PC-9 (cell line): ENCODE measurements at regions not wholly inside any gene's neighbourhood (a gene's known extent, or its start where the extent isn't known, plus 50 kb on each side); places are given as distances from the start of the nearest gene placed in this dataset.

Experiments used
- BruUV-seq: library from RNA; stranded (reverse); fragments of 400-500 nt; replicated peaks from 2 replicates; lab custom pipeline; 2021; lab: Mats Ljungman, UMichigan
- CTCF ChIA-PET: fragments of 300-600 bp; sonication (Branson Sonifier 250); formaldehyde crosslinking; loops from one replicate; lab custom pipeline; 2022; ENCODE audit warnings: antibody characterized with exemption; lab: Charles Lee
- POLR2A ChIA-PET: fragments of 300-600 bp; sonication (Branson Sonifier 250); formaldehyde crosslinking; loops from one replicate; lab custom pipeline; 2022; ENCODE audit warnings: antibody characterized with exemption; ENCODE audit not compliant: unreplicated experiment; lab: Charles Lee
- DNase-seq, 2 experiments: peaks; one replicate each; pipeline versions ENCODE4 v3.0.0 to v3.0.0-alpha.2; 2015 to 2022; ENCODE audit warnings: mixed read lengths in 1 of 2
- H2AFZ ChIP-seq: fragments of 200-600 bp; sonication (generic); 2 replicates; pipeline ENCODE4 v1.8.1; 2017; ENCODE audit warnings: antibody characterized with exemption
- H3F3A ChIP-seq: fragments of 200-600 bp; sonication (generic); 2 replicates; pipeline ENCODE4 v1.8.1; 2017; ENCODE audit warnings: antibody characterized with exemption, mild to moderate bottlenecking, low read depth; ENCODE audit not compliant: insufficient read depth
- H3K27ac ChIP-seq: fragments of 200-600 bp; sonication (generic); 2 replicates; pipeline ENCODE4 v1.6.1; 2016; ENCODE audit warnings: mixed run types
- H3K27me3 ChIP-seq: fragments of 200-600 bp; sonication (generic); 2 replicates; pipeline ENCODE4 v1.6.1; 2016; ENCODE audit warnings: low read depth, mixed run types; ENCODE audit not compliant: insufficient read depth
- H3K36me3 ChIP-seq: fragments of 200-600 bp; sonication (generic); 2 replicates; pipeline ENCODE4 v1.6.1; 2016; ENCODE audit warnings: low read depth, mixed run types
- H3K4me1 ChIP-seq: fragments of 200-600 bp; sonication (generic); replicated peaks from 2 replicates; pipeline ENCODE4 v1.6.1; 2016; ENCODE audit warnings: mixed run types; ENCODE audit not compliant: insufficient read depth
- H3K4me2 ChIP-seq: fragments of 200-600 bp; sonication (generic); 2 replicates; pipeline ENCODE4 v1.6.1; 2017; ENCODE audit warnings: mixed run types
- H3K4me3 ChIP-seq: fragments of 200-600 bp; sonication (generic); 2 replicates; pipeline ENCODE4 v1.6.1; 2016; ENCODE audit warnings: mixed run types
- H3K79me2 ChIP-seq: fragments of 200-600 bp; sonication (generic); 2 replicates; pipeline ENCODE4 v1.6.1; 2017; ENCODE audit warnings: low read depth, mixed run types
- H3K9me2 ChIP-seq: fragments of 200-600 bp; sonication (generic); 2 replicates; pipeline ENCODE4 v1.8.1; 2017; ENCODE audit warnings: mild to moderate bottlenecking; ENCODE audit not compliant: insufficient read depth
- H3K9me3 ChIP-seq: fragments of 200-600 bp; sonication (generic); 2 replicates; pipeline ENCODE4 v1.8.1; 2016; ENCODE audit warnings: low read depth; ENCODE audit not compliant: insufficient read depth
- H4K20me1 ChIP-seq: fragments of 200-600 bp; sonication (generic); 2 replicates; pipeline ENCODE4 v1.8.1; 2017; ENCODE audit not compliant: insufficient read depth
- EZH2 ChIP-seq: fragments of 200-600 bp; sonication (generic); IDR thresholded peaks from 2 replicates; pipeline ENCODE4 v1.8.0; 2017; ENCODE audit warnings: antibody characterized with exemption, low read depth
- intact Hi-C: fragments of 100-400 bp; cut with micrococcal nuclease; formaldehyde crosslinking; loops from one replicate; pipeline ENCODE4 v1.10.0; 2022; ENCODE audit not compliant: unreplicated experiment
- TF ChIP-seq, protein P1 (sequence below): fragments of 200-600 bp; sonication (generic); conservative IDR thresholded peaks from 2 replicates; pipeline ENCODE4 v1.6.1; 2017; ENCODE audit warnings: mixed run types, antibody characterized with exemption, mild to moderate bottlenecking, moderate library complexity

DNA sequence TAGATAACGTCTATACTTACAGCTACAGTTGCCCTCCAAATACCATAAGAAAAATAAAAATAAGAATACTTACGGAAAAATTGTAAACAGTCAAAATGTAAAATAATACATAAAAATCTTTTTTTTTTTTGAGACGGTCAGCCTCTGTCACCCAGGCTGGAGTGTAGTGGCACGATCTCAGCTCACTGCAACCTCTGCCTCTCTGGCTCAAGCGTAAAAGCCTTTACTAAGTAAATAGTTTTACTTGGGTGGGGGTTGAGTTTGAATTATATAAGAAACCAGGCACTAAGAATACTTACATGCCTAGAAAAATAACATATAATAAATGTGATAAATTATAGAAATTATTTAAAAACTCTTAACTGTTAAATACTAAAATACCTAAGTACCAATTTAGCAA lies 1413.0 kb upstream of the PRR20A start:
- Histone ChIP-seq H3K9me3 (no peaks in the 10 kb centered on the region), H2AFZ (no peak overlapping the region), H3K4me3 (no peak overlapping the region), H3K27me3 (no peaks in the 10 kb centered on the region), H4K20me1 (no peaks in the 10 kb centered on the region), H3K4me1 (no peaks in the 10 kb centered on the region), H3K4me2 (no peak overlapping the region), H3K36me3 (no peaks in the 10 kb centered on the region), H3F3A (no peaks in the 10 kb centered on the region), H3K27ac (no peak overlapping the region), H3K79me2 (no peaks in the 10 kb centered on the region), H3K9me2 (no peaks in the 10 kb centered on the region)
- BruUV-seq: no TSS peak
- no peak for DNase-seq
- ChIA-PET CTCF (interaction anchor here (0.7 kb wide), 1 partner anchor 516 kb away, joined by 4 read pairs; no protein-coding TSS in a partner anchor), POLR2A (no interaction called here)
- TF ChIP-seq, protein P1, sequence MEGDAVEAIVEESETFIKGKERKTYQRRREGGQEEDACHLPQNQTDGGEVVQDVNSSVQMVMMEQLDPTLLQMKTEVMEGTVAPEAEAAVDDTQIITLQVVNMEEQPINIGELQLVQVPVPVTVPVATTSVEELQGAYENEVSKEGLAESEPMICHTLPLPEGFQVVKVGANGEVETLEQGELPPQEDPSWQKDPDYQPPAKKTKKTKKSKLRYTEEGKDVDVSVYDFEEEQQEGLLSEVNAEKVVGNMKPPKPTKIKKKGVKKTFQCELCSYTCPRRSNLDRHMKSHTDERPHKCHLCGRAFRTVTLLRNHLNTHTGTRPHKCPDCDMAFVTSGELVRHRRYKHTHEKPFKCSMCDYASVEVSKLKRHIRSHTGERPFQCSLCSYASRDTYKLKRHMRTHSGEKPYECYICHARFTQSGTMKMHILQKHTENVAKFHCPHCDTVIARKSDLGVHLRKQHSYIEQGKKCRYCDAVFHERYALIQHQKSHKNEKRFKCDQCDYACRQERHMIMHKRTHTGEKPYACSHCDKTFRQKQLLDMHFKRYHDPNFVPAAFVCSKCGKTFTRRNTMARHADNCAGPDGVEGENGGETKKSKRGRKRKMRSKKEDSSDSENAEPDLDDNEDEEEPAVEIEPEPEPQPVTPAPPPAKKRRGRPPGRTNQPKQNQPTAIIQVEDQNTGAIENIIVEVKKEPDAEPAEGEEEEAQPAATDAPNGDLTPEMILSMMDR: no peak
- no peak for TF ChIP-seq EZH2
- intact Hi-C loops: no loop called here

DNA sequence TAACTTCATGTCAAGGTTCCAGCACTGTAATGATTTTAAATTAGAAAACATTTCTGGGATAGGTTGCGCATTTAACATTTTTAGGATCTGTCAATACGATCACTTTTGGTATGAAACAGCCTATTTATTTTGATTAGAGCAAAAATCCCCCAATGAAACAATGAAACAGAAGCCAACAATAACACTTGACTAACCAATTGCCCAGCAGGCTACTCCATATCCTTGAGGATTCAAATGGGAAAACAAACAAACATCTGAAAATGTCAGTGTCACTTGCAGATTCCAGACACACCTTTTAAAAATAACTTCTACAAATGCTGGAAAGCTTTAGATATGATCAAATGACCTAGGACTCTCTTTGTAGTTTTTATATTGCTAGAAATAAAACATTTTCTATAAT lies 1412.5 kb upstream of the PRR20A start:
- no peaks in the 10 kb centered on the region for H3K27me3 ChIP-seq
- no peaks in the 10 kb centered on the region for H4K20me1 ChIP-seq
- H3F3A ChIP-seq: no peaks in the 10 kb centered on the region
- DNase-seq: no peak
- no peak overlapping the region for H3K4me3 ChIP-seq
- no peak overlapping the region for H2AFZ ChIP-seq
- H3K4me2 ChIP-seq: no peak overlapping the region
- H3K79me2 ChIP-seq: no peaks in the 10 kb centered on the region
- H3K4me1 ChIP-seq: no peaks in the 10 kb centered on the region
- TF ChIP-seq, protein P1: no peak
- H3K9me3 ChIP-seq: no peaks in the 10 kb centered on the region
- no TSS peak for BruUV-seq
- ChIA-PET POLR2A (no interaction called here), CTCF (no interaction called here)
- no peaks in the 10 kb centered on the region for H3K9me2 ChIP-seq
- intact Hi-C loops: no loop called here
- H3K27ac ChIP-seq: no peak overlapping the region
- H3K36me3 ChIP-seq: no peaks in the 10 kb centered on the region

DNA sequence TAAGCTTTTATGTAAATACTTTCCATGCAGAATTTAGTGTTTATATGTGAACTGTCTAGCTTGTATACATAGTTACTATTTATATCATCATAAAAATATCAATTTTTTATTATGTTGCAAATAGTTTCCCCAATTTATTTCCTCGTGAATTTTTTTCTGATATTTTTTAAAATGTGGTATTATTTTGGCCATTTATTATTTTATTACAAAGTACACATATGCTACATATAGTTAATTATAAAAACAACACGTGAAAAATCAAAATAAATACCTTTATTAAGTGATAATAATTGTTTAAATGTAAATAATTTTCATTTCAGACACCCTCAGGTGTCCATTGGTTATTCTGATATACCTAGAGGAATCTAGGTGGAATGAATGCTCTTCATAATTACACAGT lies 1394.9 kb upstream of the PRR20A start:
- intact Hi-C loops: no loop called here
- no peak overlapping the region for H3K4me3 ChIP-seq
- no peaks in the 10 kb centered on the region for H3K27me3 ChIP-seq
- no peaks in the 10 kb centered on the region for H3K4me1 ChIP-seq
- TF ChIP-seq, protein P1: no peak
- ChIA-PET POLR2A (no interaction called here), CTCF (no interaction called here)
- no peaks in the 10 kb centered on the region for H3K36me3 ChIP-seq
- no peak overlapping the region for H3K4me2 ChIP-seq
- no peak overlapping the region for H3K27ac ChIP-seq
- no peak for DNase-seq
- H4K20me1 ChIP-seq: no peaks in the 10 kb centered on the region; the same call in 1 of the 2 replicates
- no peaks in the 10 kb centered on the region for H3K79me2 ChIP-seq
- H3F3A ChIP-seq: no peaks in the 10 kb centered on the region
- H3K9me2 ChIP-seq: no peaks in the 10 kb centered on the region
- no peaks in the 10 kb centered on the region for H3K9me3 ChIP-seq
- H2AFZ ChIP-seq: no peak overlapping the region
- BruUV-seq: no TSS peak
